Endometrial microvascular endothelial cells (primary cell): ENCODE measurements at regions not wholly inside any gene's neighbourhood (a gene's known extent, or its start where the extent isn't known, plus 50 kb on each side); places are given as distances from the start of the nearest gene placed in this dataset.

Experiments used
- in situ Hi-C: cut with HindIII; loops from 2 replicates; pipeline ENCODE4 v1.10.0; 2017; ENCODE audit warnings: low sequenced_read_pairs, low pct_unique_long_range_greater_than_20kb; ENCODE audit errors: inconsistent ontology term

GRCh38 chr1:163692266-163692665 is 370.5 kb downstream of the NUF2 start:
- in situ Hi-C loops, result no loop called here

DNA sequence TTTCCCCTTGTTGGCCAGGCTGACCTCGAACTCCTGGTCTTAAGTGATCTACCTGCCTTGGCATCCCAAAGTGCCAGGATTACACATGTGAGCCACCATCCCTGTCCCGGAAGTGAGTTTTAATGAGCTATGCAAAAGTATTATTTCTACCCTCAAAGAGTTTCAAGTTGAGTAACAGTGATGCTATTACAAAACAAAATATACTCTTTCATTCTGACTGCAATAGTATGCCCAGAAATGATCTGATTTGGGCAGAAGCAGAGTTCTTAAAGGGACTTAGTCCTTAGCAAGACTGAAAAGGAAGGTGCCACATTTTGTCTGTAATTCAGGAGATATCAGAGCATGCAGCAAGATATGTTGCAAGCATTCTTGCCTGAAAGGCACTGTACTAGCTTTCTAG is 375.4 kb downstream of the NUF2 start:
- in situ Hi-C loops, result no loop called here

DNA sequence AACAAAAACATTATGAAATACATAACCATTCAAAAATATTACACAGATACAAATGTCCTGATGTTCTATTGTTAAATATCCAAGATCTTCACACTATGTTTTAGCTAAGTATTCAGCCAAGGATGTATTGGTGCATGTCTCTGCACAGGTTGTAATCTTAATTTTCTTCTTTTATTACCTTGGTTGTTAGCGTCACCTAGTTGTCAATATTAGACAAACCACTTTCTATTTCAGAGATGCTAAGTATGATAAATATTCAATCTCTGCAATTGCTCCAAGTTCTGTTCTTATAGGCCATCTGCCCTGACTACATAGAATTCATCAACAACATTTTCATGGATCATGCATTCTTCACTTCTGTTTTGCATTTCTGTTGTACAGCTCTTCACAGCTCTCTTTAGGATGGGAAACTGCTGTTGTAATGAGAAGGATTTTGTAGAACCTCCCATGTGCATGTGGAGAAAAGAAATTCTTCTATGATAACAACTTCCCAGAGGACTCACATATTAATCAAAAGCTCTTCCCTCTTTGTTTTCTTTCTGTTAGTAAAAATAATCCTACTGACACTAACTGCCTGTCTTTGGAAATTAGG is 380.1 kb downstream of the NUF2 start:
- in situ Hi-C loops, result no loop called here

DNA sequence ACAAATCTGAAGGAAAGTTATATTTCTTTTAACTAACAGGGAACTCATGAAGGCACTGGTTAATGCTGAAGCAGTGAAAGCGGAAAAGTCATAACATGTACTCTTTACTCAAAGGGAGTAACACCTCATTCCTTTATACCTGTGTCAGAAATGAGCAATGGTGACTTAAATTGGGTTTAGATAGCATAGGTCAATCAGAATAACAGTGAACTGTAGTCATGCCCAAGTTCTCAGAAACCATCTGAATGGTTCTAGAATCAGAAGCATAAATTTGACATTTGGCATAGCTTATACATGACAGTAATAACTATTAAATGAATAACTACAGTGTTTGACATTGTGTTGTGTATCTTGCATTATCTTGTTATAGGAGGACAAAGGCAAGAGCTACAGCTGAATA is 382.0 kb downstream of the NUF2 start:
- in situ Hi-C loops, result no loop called here

DNA sequence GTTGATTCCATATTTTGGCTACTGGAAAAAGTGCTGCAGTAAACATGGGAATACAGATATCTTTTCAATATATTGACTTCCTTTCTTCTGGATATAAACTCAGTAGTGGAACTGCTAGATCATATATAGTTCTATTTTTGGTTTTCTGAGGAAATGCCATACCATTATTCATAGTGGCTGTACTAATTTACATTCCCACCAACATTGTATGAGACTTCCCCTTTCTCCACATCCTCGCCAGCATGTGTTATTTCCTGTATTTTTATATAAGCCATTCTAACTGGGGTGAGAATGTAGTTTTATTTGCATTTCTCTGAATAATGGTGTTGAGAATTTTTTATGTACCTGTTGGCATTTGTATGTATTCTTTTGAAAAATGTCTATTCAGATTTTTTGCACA is 385.2 kb downstream of the NUF2 start:
- in situ Hi-C loops, result no loop called here

- in situ Hi-C loops, result no loop called here
Measured at GRCh38 chr1:163709636-163710035, 387.9 kb downstream of the NUF2 start.

GRCh38 chr1:163712321-163712720 is 390.6 kb downstream of the NUF2 start:
- in situ Hi-C loops, result no loop called here

- in situ Hi-C loops, result no loop called here
Measured at GRCh38 chr1:163720294-163720693, 398.5 kb downstream of the NUF2 start.

DNA sequence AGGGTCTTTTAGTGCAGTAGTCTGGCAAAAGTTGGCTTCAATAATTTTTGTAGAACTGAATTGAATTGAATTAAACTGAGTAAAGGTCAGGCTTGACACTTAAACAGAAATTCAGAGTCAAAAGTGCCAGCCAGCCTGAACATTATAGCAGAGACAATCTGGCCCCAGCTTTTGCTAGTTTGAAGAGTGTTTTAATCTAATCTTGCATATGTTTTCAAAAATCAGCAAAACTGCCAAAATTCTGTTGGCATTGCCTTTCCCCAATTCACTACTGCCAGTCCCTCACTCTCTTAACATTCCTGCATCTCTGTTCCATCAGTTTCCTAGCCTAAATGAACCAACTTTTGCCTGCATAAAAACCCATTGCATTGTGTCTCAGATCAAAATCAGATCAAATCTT is 403.8 kb downstream of the NUF2 start:
- in situ Hi-C loops, result no loop called here

DNA sequence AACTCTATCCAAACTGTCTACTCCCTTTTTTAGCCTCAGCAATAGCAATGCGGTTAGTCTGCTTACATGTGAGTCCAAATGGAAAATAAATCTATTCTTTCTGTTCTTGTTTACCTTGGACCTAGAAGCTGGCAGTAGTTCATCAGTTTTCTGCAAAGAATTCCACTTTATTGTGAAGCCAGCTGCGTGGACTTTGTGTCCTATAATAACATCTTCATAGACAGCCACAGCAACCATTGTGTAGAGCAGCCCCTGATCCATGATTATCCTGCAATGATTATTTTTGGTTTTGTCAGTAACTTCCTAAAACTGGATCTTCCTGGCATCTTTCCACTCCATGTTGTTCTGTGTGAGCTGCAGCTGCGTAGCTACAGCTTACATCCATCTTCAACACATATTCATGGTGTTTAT is 408.7 kb downstream of the NUF2 start:
- in situ Hi-C loops, result no loop called here

GRCh38 chr1:163737261-163737660 is 415.5 kb downstream of the NUF2 start:
- in situ Hi-C loops, result no loop called here

- in situ Hi-C loops, result no loop called here
Measured at GRCh38 chr1:163744301-163744887, 422.6 kb downstream of the NUF2 start.

DNA sequence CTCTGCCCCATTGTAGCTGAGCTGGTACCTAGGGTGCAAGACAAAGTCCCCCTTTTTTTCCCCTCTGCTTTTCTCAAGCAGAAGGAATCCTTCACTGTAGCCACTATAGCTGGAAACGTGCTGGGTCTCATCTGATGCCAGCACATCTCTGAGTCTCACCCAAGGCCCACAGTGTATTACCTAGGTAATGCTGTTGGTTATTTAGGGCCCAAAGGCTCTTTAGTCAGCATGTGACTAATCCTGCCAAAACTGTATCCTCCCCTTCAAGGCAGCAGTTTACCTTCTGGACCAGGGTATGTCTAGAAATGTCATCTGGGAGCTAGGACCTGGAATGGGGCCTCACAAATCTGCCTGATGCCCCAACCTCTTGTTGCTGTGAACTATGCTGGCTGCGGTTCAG is 423.4 kb downstream of the NUF2 start:
- in situ Hi-C loops, result no loop called here

GRCh38 chr1:163747261-163747660 is 425.5 kb downstream of the NUF2 start:
- in situ Hi-C loops, result no loop called here

- in situ Hi-C loops, result no loop called here
Measured at GRCh38 chr1:163747855-163748254, 426.1 kb downstream of the NUF2 start.

DNA sequence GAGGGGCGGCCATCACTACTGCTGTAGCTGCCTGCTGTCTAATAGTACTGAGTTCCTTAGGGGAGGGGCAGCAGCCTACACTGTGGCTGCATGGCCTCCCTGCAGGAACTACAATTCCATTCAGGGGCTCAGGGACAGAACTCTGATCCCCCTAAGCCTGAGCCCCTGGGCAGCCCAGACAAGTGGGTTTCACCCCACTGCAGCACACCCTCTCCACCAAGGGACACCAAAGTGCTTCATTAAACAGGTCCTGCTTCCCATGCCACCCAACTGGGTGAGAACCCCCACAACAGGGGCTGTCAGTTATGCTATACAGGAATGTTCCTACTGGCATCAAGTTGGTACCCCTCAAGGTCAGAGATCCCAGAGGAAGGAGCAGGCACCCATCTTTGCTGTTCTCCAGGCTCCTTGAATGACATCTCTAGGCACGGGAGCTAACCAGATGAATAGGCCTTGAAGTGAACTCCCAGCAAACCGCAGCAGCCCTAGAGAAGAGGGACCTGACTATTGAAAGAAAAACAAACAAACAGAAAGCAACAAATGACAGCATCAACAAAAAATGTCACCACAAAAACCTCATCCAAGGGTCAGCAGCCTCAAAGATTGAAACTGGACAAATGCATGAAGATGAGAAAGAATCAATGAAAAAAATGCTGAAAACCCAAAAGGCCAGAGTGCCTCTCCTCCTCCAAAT is 437.4 kb downstream of the NUF2 start:
- in situ Hi-C loops, result no loop called here

DNA sequence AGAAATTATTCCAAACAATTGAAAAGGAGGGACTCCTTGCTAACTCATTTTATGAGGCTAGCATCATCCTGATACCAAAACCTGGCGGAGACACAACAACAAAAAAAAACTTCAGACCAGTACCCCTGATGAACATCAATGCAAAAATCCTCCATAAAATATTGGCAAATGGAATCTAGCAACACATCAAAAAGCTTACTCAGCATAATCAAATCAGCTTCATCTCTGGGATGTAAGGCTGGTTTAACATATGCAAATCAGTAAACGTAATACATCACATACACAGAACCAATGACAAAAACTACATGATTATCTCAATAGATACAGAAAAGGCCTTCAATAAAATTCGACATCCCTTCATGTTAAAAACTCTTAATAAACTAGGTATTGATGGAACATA is 440.1 kb downstream of the NUF2 start:
- in situ Hi-C loops, result no loop called here

DNA sequence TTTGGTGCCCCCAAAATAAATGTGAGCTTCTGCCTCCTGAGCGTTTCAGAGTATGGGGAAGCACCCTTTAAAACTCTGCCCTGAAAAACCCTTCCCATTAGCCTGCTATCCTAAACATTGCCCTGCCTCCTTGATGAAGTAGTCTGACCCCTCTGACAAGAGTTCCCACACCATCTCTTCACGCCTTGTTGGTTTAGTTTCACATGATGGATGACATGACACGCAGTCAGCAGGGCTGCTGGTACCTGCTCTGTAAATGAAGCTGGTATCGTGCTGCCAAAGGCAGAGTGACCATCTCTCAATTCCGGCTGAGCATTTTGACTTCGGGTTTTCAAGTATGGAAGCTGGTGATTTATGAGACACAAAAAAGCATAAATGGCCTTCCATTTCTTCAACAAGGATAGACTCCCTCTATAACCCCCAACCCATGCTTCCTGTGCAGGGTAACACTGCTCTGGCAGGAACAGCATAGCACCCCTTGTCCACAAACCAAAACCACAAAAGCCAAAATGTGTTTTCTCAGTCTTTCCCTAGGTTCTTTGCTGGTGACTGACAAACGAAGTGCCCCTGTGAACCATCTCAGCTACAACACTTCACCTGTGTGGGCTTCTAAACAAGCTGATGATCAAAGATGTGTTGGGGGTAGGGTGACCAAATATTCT is 444.6 kb downstream of the NUF2 start:
- in situ Hi-C loops, result no loop called here

- in situ Hi-C loops, result no loop called here
Measured at GRCh38 chr1:163768576-163768975, 446.8 kb downstream of the NUF2 start.

GRCh38 chr1:163770265-163770664 is 448.5 kb downstream of the NUF2 start:
- in situ Hi-C loops, result no loop called here
